ENCODE measurements at regions not wholly inside any gene's neighbourhood (a gene's known extent, or its start where the extent isn't known, plus 50 kb on each side); places are given as distances from the start of the nearest gene placed in this dataset.
"Not testable (repeated sequence)": the region's sequence is repeated elsewhere in the genome, so short reads cannot be mapped to it uniquely, and the experiment has no call there.

- intact Hi-C loops (cut with DNase I, micrococcal nuclease); H3K36me3 ChIP-seq (ENCODE audit: low read depth): not testable (repeated sequence)
- peak in 2 of 3 donors; percentile 4 to 37 for DNase-seq
Observed at GRCh38 chr17:34039759-34040555, 215.1 kb upstream of the CCL2 start.

GRCh38 chr17:34045990-34046389, 209.1 kb upstream of the CCL2 start:
- Histone ChIP-seq H3K9me3 (no peaks in the 10 kb centered on the region), H3K36me3 (ENCODE audit: low read depth) (no peaks in the 10 kb centered on the region), H3K4me3 (no peak overlapping the region), H3K4me1 (ENCODE audit: low read depth) (no peaks in the 10 kb centered on the region)
- DNase-seq, result no peak
- no peak for ATAC-seq
- intact Hi-C loops (cut with DNase I, micrococcal nuclease), result no loop called here
- no peak for TF ChIP-seq CTCF (IDR thresholded peaks at IDR 0.05)

More at GRCh38 chr17:34039759-34040555, 215.1 kb upstream of the CCL2 start:
- not testable (repeated sequence) for H3K9me3 ChIP-seq; H3K4me1 ChIP-seq (ENCODE audit: low read depth); H3K4me3 ChIP-seq
- peak; percentile 87 for ATAC-seq

GRCh38 chr17:34051046-34051445, 204.0 kb upstream of the CCL2 start:
- intact Hi-C loops (cut with DNase I, micrococcal nuclease), result no loop called here
- Histone ChIP-seq H3K36me3 (ENCODE audit: low read depth) (no peaks in the 10 kb centered on the region), H3K9me3 (no peaks in the 10 kb centered on the region), H3K4me1 (ENCODE audit: low read depth) (no peaks in the 10 kb centered on the region), H3K4me3 (no peak overlapping the region)
- no peak for ATAC-seq
- TF ChIP-seq CTCF (IDR thresholded peaks at IDR 0.05), result no peak
- no peak for DNase-seq

- DNase-seq, result no peak
- Histone ChIP-seq H3K4me1 (ENCODE audit: low read depth) (no peaks in the 10 kb centered on the region), H3K4me3 (no peak overlapping the region), H3K9me3 (no peaks in the 10 kb centered on the region), H3K36me3 (ENCODE audit: low read depth) (no peaks in the 10 kb centered on the region)
- no peak for ATAC-seq
- intact Hi-C loops (cut with DNase I, micrococcal nuclease), result no loop called here
- TF ChIP-seq CTCF (IDR thresholded peaks at IDR 0.05), result no peak
Observed at GRCh38 chr17:34054495-34054894, 200.6 kb upstream of the CCL2 start.

- Histone ChIP-seq H3K4me1 (ENCODE audit: low read depth) (no peaks in the 10 kb centered on the region), H3K4me3 (no peak overlapping the region), H3K9me3 (no peaks in the 10 kb centered on the region), H3K36me3 (ENCODE audit: low read depth) (no peaks in the 10 kb centered on the region)
- intact Hi-C loops (cut with DNase I, micrococcal nuclease), result no loop called here
- DNase-seq (no peak), ATAC-seq (no peak)
- no peak for TF ChIP-seq CTCF (IDR thresholded peaks at IDR 0.05)
Observed at GRCh38 chr17:34055606-34056005, 199.5 kb upstream of the CCL2 start.

GRCh38 chr17:34059423-34060220, 195.5 kb upstream of the CCL2 start:
- DNase-seq (no peak), ATAC-seq (no peak)
- no peaks in the 10 kb centered on the region for H3K9me3 ChIP-seq
- no peak overlapping the region for H3K4me3 ChIP-seq
- no peaks in the 10 kb centered on the region for H3K4me1 ChIP-seq (ENCODE audit: low read depth)
- H3K36me3 ChIP-seq (ENCODE audit: low read depth), result no peaks in the 10 kb centered on the region
- no peak for TF ChIP-seq CTCF (IDR thresholded peaks at IDR 0.05)
- intact Hi-C loops (cut with DNase I, micrococcal nuclease), result no loop called here
